H1 (cell line): ENCODE measurements at regions not wholly inside any gene's neighbourhood (a gene's known extent, or its start where the extent isn't known, plus 50 kb on each side); places are given as distances from the start of the nearest gene placed in this dataset.

ENCODE experiments used
- CTCF ChIA-PET: fragments of 300-600 bp; sonication (Branson Sonifier 250); formaldehyde crosslinking; loops from one replicate; lab custom pipeline; 2021; ENCODE audit not compliant: partially characterized antibody; lab: Charles Lee
- POLR2A ChIA-PET: fragments of 300-600 bp; sonication (Branson Sonifier 250); formaldehyde crosslinking; loops from one replicate; lab custom pipeline; 2021; ENCODE audit warnings: inconsistent platforms; ENCODE audit not compliant: partially characterized antibody; lab: Charles Lee
- DNase-seq, 2 experiments: peaks; one replicate each; pipeline versions ENCODE4 v3.0.0 to v3.0.0-alpha.2; 2010 to 2022; ENCODE audit warnings: low spot score in 2 of 2, low read depth in 1 of 2, mixed read lengths in 1 of 2
- FAIRE-seq: peaks from 2 replicates; lab custom pipeline; 2011; peaks lifted over from hg19 to GRCh38; lab: Jason Lieb, UNC
- H2AFZ ChIP-seq: 2 replicates; pipeline ENCODE4 v1.8.1; 2012; ENCODE audit warnings: low read length, inconsistent platforms
- H2AK5ac ChIP-seq: 2 replicates; pipeline ENCODE4 v1.6.1; 2013; ENCODE audit warnings: low read depth, low read length
- H2BK120ac ChIP-seq: replicated peaks from 2 replicates; pipeline ENCODE3; 2013; ENCODE audit warnings: low read depth, low read length, inconsistent platforms
- H2BK12ac ChIP-seq: 2 replicates; pipeline ENCODE4 v1.6.1; 2013; ENCODE audit warnings: low read depth, low read length
- H2BK15ac ChIP-seq: 2 replicates; pipeline ENCODE4 v1.6.1; 2013; ENCODE audit warnings: low read length
- H2BK20ac ChIP-seq: 2 replicates; pipeline ENCODE4 v1.6.1; 2013; ENCODE audit warnings: low read length
- H2BK5ac ChIP-seq: 2 replicates; pipeline ENCODE4 v1.6.1; 2013; ENCODE audit warnings: low read depth, low read length
- H3K14ac ChIP-seq: 2 replicates; pipeline ENCODE4 v1.6.1; 2013; ENCODE audit warnings: inconsistent platforms; ENCODE audit not compliant: insufficient read length
- H3K18ac ChIP-seq: 2 replicates; pipeline ENCODE4 v1.6.1; 2013; ENCODE audit warnings: low read length; ENCODE audit errors: extremely low read depth
- H3K23ac ChIP-seq: 2 replicates; pipeline ENCODE4 v1.6.1; 2013; ENCODE audit warnings: inconsistent platforms; ENCODE audit not compliant: insufficient read length
- H3K23me2 ChIP-seq: 2 replicates; pipeline ENCODE4 v1.6.1; 2013; ENCODE audit warnings: low read depth, low read length
- H3K27ac ChIP-seq: 2 replicates; pipeline ENCODE4 v1.6.1; 2011; ENCODE audit warnings: low read depth, low read length, inconsistent platforms
- H3K27me3 ChIP-seq, 4 experiments: replicated peaks in 1 of 4; 1 replicate in 1 of 4; 2 replicates in 3 of 4; pipeline versions ENCODE4 v1.6.1 to v1.8.1; 2011 to 2013; ENCODE audit warnings: low read length in 3 of 4, mild to moderate bottlenecking in 3 of 4, inconsistent platforms in 2 of 4, mixed read lengths in 2 of 4, moderate library complexity in 1 of 4; ENCODE audit not compliant: control insufficient read depth in 3 of 4, insufficient read depth in 3 of 4; ENCODE audit errors: extremely low read depth in 1 of 4
- H3K36me3 ChIP-seq, 4 experiments: 2 replicates each; pipeline versions ENCODE4 v1.6.1 to v1.8.1; 2011 to 2013; ENCODE audit warnings: mild to moderate bottlenecking in 4 of 4, low read length in 3 of 4, moderate library complexity in 2 of 4, control low read depth in 1 of 4, inconsistent platforms in 1 of 4; ENCODE audit not compliant: insufficient read depth in 4 of 4, control insufficient read depth in 2 of 4
- H3K4ac ChIP-seq: replicated peaks from 2 replicates; pipeline ENCODE3; 2013; ENCODE audit warnings: low read length, low read depth, mixed read lengths, inconsistent platforms; ENCODE audit not compliant: insufficient read length
- H3K4me1 ChIP-seq, 4 experiments: replicated peaks in 1 of 4; 1 replicate in 1 of 4; 2 replicates in 3 of 4; pipeline versions ENCODE4 v1.6.1 to v1.8.1; 2011 to 2013; ENCODE audit warnings: low read length in 3 of 4, inconsistent platforms in 2 of 4, mixed read lengths in 1 of 4; ENCODE audit not compliant: insufficient read depth in 4 of 4, control insufficient read depth in 3 of 4
- H3K4me2 ChIP-seq, 2 experiments: 2 replicates each; pipeline versions ENCODE4 v1.6.1 to v1.8.1; 2011 to 2013; ENCODE audit warnings: low read depth in 2 of 2, low read length in 2 of 2, control low read depth in 1 of 2, inconsistent platforms in 1 of 2, mild to moderate bottlenecking in 1 of 2; ENCODE audit not compliant: insufficient read depth in 1 of 2
- H3K4me3 ChIP-seq, 4 experiments: fragments of 200-600, 300-600 bp in 1 of 4; sonication (generic), shearing (Covaris generic), sonication (Bioruptor Twin) in 1 of 4; 2 replicates each; pipeline versions ENCODE4 v1.5.1 to v1.8.1; 2011 to 2016; ENCODE audit warnings: low read length in 4 of 4, low read depth in 3 of 4, control low read depth in 2 of 4, inconsistent platforms in 2 of 4, mild to moderate bottlenecking in 2 of 4, mixed read lengths in 1 of 4, moderate library complexity in 1 of 4; ENCODE audit not compliant: insufficient read depth in 2 of 4; ENCODE audit errors: extremely low read depth in 1 of 4
- H3K56ac ChIP-seq: replicated peaks from 2 replicates; pipeline ENCODE3; 2013; ENCODE audit warnings: low read depth, mild to moderate bottlenecking, mixed read lengths, low read length, inconsistent platforms; ENCODE audit not compliant: insufficient read length
- H3K79me1 ChIP-seq: 2 replicates; pipeline ENCODE4 v1.6.1; 2013; ENCODE audit warnings: low read depth, low read length, control low read depth
- H3K79me2 ChIP-seq, 2 experiments: 2 replicates each; pipeline versions ENCODE4 v1.6.1 to v1.8.1; 2012 to 2013; ENCODE audit warnings: low read length in 2 of 2, mild to moderate bottlenecking in 2 of 2, inconsistent platforms in 1 of 2; ENCODE audit not compliant: insufficient read depth in 2 of 2, control insufficient read depth in 1 of 2
- H3K9ac ChIP-seq, 4 experiments: replicated peaks in 1 of 4; 1 replicate in 1 of 4; 2 replicates in 3 of 4; pipeline versions ENCODE4 v1.6.1 to v1.8.1; 2011 to 2013; ENCODE audit warnings: low read depth in 3 of 4, low read length in 3 of 4, control low read depth in 2 of 4, mild to moderate bottlenecking in 2 of 4, moderate library complexity in 2 of 4, inconsistent platforms in 1 of 4; ENCODE audit errors: extremely low read depth in 1 of 4
- H3K9me3 ChIP-seq, 2 experiments: 2 replicates each; pipeline versions ENCODE4 v1.6.1 to v1.8.1; 2012 to 2013; ENCODE audit warnings: mild to moderate bottlenecking in 2 of 2, moderate library complexity in 2 of 2, control low read depth in 1 of 2, inconsistent platforms in 1 of 2, low read depth in 1 of 2, low read length in 1 of 2, mixed read lengths in 1 of 2; ENCODE audit not compliant: insufficient read depth in 2 of 2
- H4K20me1 ChIP-seq, 2 experiments: replicated peaks in 1 of 2; 2 replicates each; pipeline versions ENCODE3 to v1.8.1; 2011 to 2013; ENCODE audit warnings: inconsistent platforms in 2 of 2, low read length in 2 of 2, mild to moderate bottlenecking in 1 of 2; ENCODE audit not compliant: insufficient read depth in 2 of 2, control insufficient read depth in 1 of 2
- H4K5ac ChIP-seq: 2 replicates; pipeline ENCODE4 v1.6.1; 2013; ENCODE audit warnings: low read length, low read depth, mixed read lengths, inconsistent platforms; ENCODE audit not compliant: insufficient read length
- H4K8ac ChIP-seq: 2 replicates; pipeline ENCODE4 v1.8.0; 2013; ENCODE audit warnings: mild to moderate bottlenecking, moderate library complexity, low read length, inconsistent platforms; ENCODE audit not compliant: insufficient read depth; ENCODE audit errors: extremely low read depth
- H4K91ac ChIP-seq: replicated peaks from 2 replicates; pipeline ENCODE3; 2013; ENCODE audit warnings: low read length, mixed read lengths, inconsistent platforms; ENCODE audit not compliant: insufficient read length
- BCL11A ChIP-seq, 2 experiments: IDR thresholded peaks; one replicate each; pipeline ENCODE4 v1.6.1; 2011; ENCODE audit warnings: low read depth in 2 of 2, low read length in 2 of 2, mild to moderate bottlenecking in 2 of 2
- NANOG ChIP-seq: IDR thresholded peaks from 2 replicates; pipeline ENCODE4 v1.6.1; 2011; ENCODE audit warnings: low read length, low read depth, mild to moderate bottlenecking, inconsistent platforms; ENCODE audit not compliant: insufficient read depth, poor library complexity, severe bottlenecking
- PHF8 ChIP-seq: fragments of 200-600 bp; sonication (generic); conservative IDR thresholded peaks from 2 replicates; pipeline ENCODE4 v1.7.1; 2012; ENCODE audit warnings: low read depth, mild to moderate bottlenecking, inconsistent platforms, low read length, moderate library complexity
- SIX5 ChIP-seq: IDR thresholded peaks from 2 replicates; pipeline ENCODE4 v1.6.1; 2011; ENCODE audit warnings: mild to moderate bottlenecking, low read depth, low read length
- TF ChIP-seq, protein P1 (sequence below): IDR thresholded peaks from 2 replicates; pipeline ENCODE4 v1.6.1; 2012; ENCODE audit warnings: inconsistent platforms

DNA sequence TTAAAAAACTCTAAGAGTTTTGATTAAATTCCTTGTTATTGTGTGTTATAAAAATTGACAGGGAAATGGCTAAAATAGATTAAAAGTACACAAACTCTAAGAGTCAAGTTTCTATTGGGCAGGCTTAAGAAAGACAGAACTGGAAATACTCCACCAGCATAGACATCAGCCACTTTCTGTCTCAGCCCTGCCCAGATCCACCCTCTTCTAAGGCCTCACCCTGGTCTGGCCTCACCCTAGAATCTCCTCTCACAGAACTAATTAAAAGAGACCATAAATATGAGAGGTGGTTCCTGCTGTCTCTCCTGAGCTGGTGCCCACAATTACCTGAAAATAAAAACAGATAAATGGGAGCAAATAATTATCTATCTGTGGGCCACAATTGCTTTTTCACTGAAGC is 1951.0 kb downstream of the TP53TG3F start:
- DNase-seq (no peak), FAIRE-seq (no peak)
- no peak for TF ChIP-seq BCL11A (IDR thresholded peaks at IDR 0.05; ENCODE audit: low read depth in 2 of 2, low read length in 2 of 2)
- TF ChIP-seq, protein P1, sequence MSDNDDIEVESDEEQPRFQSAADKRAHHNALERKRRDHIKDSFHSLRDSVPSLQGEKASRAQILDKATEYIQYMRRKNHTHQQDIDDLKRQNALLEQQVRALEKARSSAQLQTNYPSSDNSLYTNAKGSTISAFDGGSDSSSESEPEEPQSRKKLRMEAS, result no peak
- TF ChIP-seq SIX5, result no peak
- TF ChIP-seq NANOG, result no peak
- no peak for TF ChIP-seq PHF8
- Histone ChIP-seq H2BK120ac (no peak overlapping the region), H3K27me3 (peaks cover 0 to 1% (median 0%) of the 10 kb centered on the region in 4 experiments; a peak in 1 of 7 replicates), H3K27ac (no peak overlapping the region), H4K8ac (no peak overlapping the region), H3K79me1 (no peaks in the 10 kb centered on the region), H2BK12ac (no peak overlapping the region), H2BK15ac (no peak overlapping the region), H4K91ac (no peak overlapping the region), H3K23ac (no peak overlapping the region), H3K56ac (no peak overlapping the region), H3K4me2 (no peak overlapping the region), H3K18ac (no peak overlapping the region), H3K4ac (no peak overlapping the region), H3K4me3 (no peak overlapping the region), H4K5ac (no peak overlapping the region), H3K79me2 (no peaks in the 10 kb centered on the region), H2BK20ac (no peak overlapping the region), H3K9ac (no peak overlapping the region), H3K14ac (no peak overlapping the region), H2BK5ac (no peak overlapping the region), H3K9me3 (peaks cover 60 to 61% of the 10 kb centered on the region in 2 experiments), H2AK5ac (no peak overlapping the region), H2AFZ (no peak overlapping the region), H3K36me3 (no peaks in the 10 kb centered on the region), H3K23me2 (no peaks in the 10 kb centered on the region), H3K4me1 (no peaks in the 10 kb centered on the region), H4K20me1 (no peaks in the 10 kb centered on the region)
- POLR2A ChIA-PET, result no interaction called here
- CTCF ChIA-PET, result no interaction called here
